ENCODE measurements at regions not wholly inside any gene's neighbourhood (a gene's known extent, or its start where the extent isn't known, plus 50 kb on each side); places are given as distances from the start of the nearest gene placed in this dataset.

DNA sequence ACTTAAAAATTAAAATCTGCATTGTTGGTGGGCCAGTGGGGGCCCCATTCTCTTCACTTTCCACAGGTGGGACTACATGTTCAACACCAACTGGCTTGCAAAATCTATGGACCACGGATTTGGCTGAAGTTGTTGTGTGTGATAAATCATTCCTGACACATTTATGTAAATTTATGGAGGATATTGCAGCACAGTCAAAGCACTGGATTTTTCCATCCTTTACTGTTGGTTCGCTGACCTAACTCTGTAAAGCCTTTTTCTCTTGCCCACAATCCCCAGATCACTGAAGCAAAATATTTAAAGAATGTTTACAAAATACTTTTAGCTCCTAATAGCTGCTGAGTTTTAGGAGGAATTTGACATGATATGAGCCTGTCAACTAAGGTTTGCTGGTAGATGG lies 219.7 kb upstream of the PRICKLE1 start:
- no peak overlapping the region for H3K9ac ChIP-seq
- no peaks in the 10 kb centered on the region for H3K9me3 ChIP-seq (ENCODE audit: low read depth)

DNA sequence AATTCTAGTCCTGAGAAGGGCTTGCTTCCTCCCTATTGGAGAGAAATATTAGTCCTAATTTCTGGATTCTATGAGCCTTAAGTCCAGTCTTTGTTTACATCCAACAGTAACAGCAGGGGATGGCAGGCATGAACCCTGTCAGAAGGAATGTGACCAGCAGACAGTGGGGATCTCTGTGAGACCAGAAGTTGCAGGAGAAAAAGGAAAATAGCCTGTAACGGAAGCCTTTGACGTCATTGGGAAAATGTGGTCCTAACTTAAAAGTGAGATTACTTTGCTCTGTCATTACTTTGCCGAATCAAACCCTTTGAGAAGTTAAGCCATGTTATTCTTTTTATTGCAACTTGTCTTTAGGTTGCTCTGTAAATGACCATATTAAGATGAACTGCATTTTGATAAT lies 218.2 kb upstream of the PRICKLE1 start:
- no peaks in the 10 kb centered on the region for H3K27me3 Mint-ChIP-seq (ENCODE audit: insufficient read depth, low read depth)
- no peaks in the 10 kb centered on the region for H3K79me2 ChIP-seq (ENCODE audit: low read depth)
- no peak overlapping the region for H3K27ac ChIP-seq
- H3K9me3 ChIP-seq (ENCODE audit: low read depth): no peaks in the 10 kb centered on the region
- peaks cover 4% of the 10 kb centered on the region for H3K4me1 Mint-ChIP-seq
- no peak overlapping the region for H3K9ac ChIP-seq
- no peak overlapping the region for H2AFZ ChIP-seq (replicated peaks)
- H3K36me3 ChIP-seq: no peaks in the 10 kb centered on the region
- no peaks in the 10 kb centered on the region for H3K9me3 Mint-ChIP-seq
- no peak overlapping the region for H3K4me3 ChIP-seq
- H3K27me3 ChIP-seq: no peaks in the 10 kb centered on the region
- no peak overlapping the region for H3K4me2 ChIP-seq
- no peaks in the 10 kb centered on the region for H3K4me1 ChIP-seq
- H3K4me3 Mint-ChIP-seq: no peak overlapping the region
- H4K20me1 ChIP-seq (ENCODE audit: low read depth): no peaks in the 10 kb centered on the region
- no peaks in the 10 kb centered on the region for H3K36me3 Mint-ChIP-seq
- no peak overlapping the region for H3K27ac Mint-ChIP-seq
- no peak for DNase-seq (ENCODE audit: low spot score)
- TF ChIP-seq EZH2 (IDR thresholded peaks at IDR 0.05) (no peak), EZH2phosphoT487 (IDR thresholded peaks at IDR 0.05) (no peak)
- TF ChIP-seq, protein P1, sequence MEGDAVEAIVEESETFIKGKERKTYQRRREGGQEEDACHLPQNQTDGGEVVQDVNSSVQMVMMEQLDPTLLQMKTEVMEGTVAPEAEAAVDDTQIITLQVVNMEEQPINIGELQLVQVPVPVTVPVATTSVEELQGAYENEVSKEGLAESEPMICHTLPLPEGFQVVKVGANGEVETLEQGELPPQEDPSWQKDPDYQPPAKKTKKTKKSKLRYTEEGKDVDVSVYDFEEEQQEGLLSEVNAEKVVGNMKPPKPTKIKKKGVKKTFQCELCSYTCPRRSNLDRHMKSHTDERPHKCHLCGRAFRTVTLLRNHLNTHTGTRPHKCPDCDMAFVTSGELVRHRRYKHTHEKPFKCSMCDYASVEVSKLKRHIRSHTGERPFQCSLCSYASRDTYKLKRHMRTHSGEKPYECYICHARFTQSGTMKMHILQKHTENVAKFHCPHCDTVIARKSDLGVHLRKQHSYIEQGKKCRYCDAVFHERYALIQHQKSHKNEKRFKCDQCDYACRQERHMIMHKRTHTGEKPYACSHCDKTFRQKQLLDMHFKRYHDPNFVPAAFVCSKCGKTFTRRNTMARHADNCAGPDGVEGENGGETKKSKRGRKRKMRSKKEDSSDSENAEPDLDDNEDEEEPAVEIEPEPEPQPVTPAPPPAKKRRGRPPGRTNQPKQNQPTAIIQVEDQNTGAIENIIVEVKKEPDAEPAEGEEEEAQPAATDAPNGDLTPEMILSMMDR (IDR thresholded peaks at IDR 0.05): no peak
- no peaks in the 10 kb centered on the region for H3F3A ChIP-seq (ENCODE audit: low read depth)

More for the DNA sequence above, 219.7 kb upstream of the PRICKLE1 start:
- no peak for DNase-seq (ENCODE audit: low spot score)
- Histone ChIP-seq H3K4me3 (no peak overlapping the region), H3K4me2 (no peak overlapping the region), H3F3A (ENCODE audit: low read depth) (no peaks in the 10 kb centered on the region), H3K36me3 (no peaks in the 10 kb centered on the region), H3K4me1 (no peaks in the 10 kb centered on the region), H3K79me2 (ENCODE audit: low read depth) (no peaks in the 10 kb centered on the region), H3K27me3 (no peaks in the 10 kb centered on the region), H2AFZ (replicated peaks) (no peak overlapping the region), H3K27ac (no peak overlapping the region), H4K20me1 (ENCODE audit: low read depth) (no peaks in the 10 kb centered on the region)
- TF ChIP-seq, protein P1 (IDR thresholded peaks at IDR 0.05): no peak
- TF ChIP-seq EZH2 (IDR thresholded peaks at IDR 0.05) (no peak), EZH2phosphoT487 (IDR thresholded peaks at IDR 0.05) (no peak)
- Mint-ChIP-seq H3K27ac (no peak overlapping the region), H3K9me3 (no peaks in the 10 kb centered on the region), H3K4me1 (peaks cover 4% of the 10 kb centered on the region), H3K36me3 (no peaks in the 10 kb centered on the region), H3K27me3 (ENCODE audit: insufficient read depth, low read depth) (no peaks in the 10 kb centered on the region), H3K4me3 (no peak overlapping the region)

DNA sequence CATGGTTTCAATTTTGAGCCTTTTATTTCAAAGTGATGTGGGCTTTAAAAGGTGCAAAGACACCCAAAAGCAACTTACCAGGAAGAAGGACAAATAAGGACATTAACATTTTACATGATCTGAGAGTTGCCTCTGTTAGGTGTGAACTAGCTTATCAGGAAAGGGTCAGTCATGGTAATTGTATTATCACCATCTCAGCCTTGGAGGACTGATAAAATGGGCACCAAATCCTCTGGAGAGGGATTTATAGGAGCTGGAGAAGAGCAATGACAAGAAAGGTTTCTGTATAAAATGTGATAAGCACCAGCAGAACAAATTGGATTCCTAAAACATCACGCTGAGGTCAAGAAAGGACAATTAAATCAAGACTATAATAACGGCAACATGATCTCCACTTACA lies 217.7 kb upstream of the PRICKLE1 start:
- Mint-ChIP-seq H3K9me3 (no peaks in the 10 kb centered on the region), H3K27me3 (ENCODE audit: insufficient read depth, low read depth) (no peaks in the 10 kb centered on the region), H3K4me1 (peaks cover 4% of the 10 kb centered on the region), H3K36me3 (no peaks in the 10 kb centered on the region), H3K4me3 (no peak overlapping the region), H3K27ac (no peak overlapping the region)
- Histone ChIP-seq H3K79me2 (ENCODE audit: low read depth) (no peaks in the 10 kb centered on the region), H3K9me3 (ENCODE audit: low read depth) (no peaks in the 10 kb centered on the region), H3K36me3 (no peaks in the 10 kb centered on the region), H3K9ac (no peak overlapping the region), H3K27ac (no peak overlapping the region), H3K4me1 (no peaks in the 10 kb centered on the region), H3F3A (ENCODE audit: low read depth) (no peaks in the 10 kb centered on the region), H2AFZ (replicated peaks) (no peak overlapping the region), H3K27me3 (no peaks in the 10 kb centered on the region), H3K4me3 (no peak overlapping the region), H3K4me2 (no peak overlapping the region), H4K20me1 (ENCODE audit: low read depth) (no peaks in the 10 kb centered on the region)
- no peak for DNase-seq (ENCODE audit: low spot score)
- TF ChIP-seq EZH2phosphoT487 (IDR thresholded peaks at IDR 0.05) (no peak), EZH2 (IDR thresholded peaks at IDR 0.05) (no peak)
- TF ChIP-seq, protein P1 (IDR thresholded peaks at IDR 0.05): no peak
